ENCODE measurements at regions not wholly inside any gene's neighbourhood (a gene's known extent, or its start where the extent isn't known, plus 50 kb on each side); places are given as distances from the start of the nearest gene placed in this dataset.

DNA sequence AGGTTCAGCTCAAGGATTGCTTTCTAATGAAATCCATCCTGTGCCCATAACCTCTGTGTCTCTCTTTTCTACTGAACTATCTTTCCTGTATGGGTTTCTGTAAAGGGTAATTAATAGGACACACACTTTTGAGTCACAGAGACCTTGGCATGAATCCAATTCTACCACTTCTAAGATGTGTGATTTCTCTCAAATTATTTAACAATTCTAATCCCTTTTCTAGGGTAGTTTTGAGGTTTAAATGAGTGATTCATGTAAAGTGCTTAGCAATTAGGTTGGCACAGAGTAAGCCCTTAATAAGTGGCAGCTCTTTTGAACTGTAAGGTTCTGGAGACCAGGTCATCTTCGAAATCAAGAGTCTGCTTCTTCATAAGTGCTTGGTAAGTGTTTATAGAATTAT is 202.7 kb downstream of the RASSF9 start:
- DNase-seq (ENCODE audit: low read depth), result no peak
- H3K4me3 ChIP-seq (ENCODE audit: low read depth, low read length), result no peak overlapping the region
- TF ChIP-seq, protein P1, sequence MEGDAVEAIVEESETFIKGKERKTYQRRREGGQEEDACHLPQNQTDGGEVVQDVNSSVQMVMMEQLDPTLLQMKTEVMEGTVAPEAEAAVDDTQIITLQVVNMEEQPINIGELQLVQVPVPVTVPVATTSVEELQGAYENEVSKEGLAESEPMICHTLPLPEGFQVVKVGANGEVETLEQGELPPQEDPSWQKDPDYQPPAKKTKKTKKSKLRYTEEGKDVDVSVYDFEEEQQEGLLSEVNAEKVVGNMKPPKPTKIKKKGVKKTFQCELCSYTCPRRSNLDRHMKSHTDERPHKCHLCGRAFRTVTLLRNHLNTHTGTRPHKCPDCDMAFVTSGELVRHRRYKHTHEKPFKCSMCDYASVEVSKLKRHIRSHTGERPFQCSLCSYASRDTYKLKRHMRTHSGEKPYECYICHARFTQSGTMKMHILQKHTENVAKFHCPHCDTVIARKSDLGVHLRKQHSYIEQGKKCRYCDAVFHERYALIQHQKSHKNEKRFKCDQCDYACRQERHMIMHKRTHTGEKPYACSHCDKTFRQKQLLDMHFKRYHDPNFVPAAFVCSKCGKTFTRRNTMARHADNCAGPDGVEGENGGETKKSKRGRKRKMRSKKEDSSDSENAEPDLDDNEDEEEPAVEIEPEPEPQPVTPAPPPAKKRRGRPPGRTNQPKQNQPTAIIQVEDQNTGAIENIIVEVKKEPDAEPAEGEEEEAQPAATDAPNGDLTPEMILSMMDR (IDR thresholded peaks at IDR 0.05; ENCODE audit: low read depth, low read length, missing control alignments), result no peak
- in situ Hi-C loops (cut with HindIII; ENCODE audit: low sequenced_read_pairs), result no loop called here

DNA sequence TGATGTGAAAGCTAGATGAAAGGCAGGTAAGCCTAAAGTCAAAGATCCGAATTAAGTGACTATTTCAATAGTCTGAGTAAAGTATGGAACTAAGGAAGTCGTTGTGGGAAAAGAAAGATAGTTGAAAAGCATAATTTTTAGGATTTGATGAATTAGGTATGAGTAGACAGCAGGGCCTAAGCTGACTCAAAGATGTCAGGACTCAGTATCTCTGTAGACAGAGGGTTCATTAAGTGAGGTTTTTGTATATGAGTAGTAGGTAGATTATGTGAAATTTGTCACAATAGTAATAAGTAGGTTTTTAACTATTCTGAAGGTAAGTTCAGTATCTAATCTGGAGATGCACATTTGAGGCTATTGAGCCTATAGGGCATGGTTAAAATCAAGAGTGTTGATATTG is 196.4 kb downstream of the RASSF9 start:
- in situ Hi-C loops (cut with HindIII; ENCODE audit: low sequenced_read_pairs), result no loop called here
- TF ChIP-seq, protein P1 (IDR thresholded peaks at IDR 0.05; ENCODE audit: low read depth, low read length, missing control alignments), result no peak
- no peak for DNase-seq (ENCODE audit: low read depth)
- H3K4me3 ChIP-seq (ENCODE audit: low read depth, low read length), result no peak overlapping the region

DNA sequence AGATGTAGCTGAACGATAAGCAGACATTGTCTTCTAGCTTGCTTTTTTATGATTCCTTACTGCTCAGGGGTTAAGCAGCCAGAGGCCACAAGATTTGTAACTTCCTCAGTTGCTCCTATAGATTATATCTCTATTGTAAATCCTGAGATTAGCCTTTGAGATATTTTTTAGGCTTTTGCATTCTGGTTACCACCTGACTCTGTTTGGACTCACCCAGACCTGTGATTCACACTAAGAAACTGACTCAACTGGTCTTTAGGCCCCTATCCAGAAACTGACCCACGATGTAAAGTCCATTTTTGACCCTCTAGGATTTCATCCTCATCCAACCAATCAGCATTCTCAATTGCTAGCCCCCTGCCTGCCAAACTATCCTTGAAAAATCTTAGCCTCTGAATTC is 194.4 kb downstream of the RASSF9 start:
- in situ Hi-C loops (cut with HindIII; ENCODE audit: low sequenced_read_pairs), result no loop called here
- DNase-seq (ENCODE audit: low read depth), result no peak
- TF ChIP-seq, protein P1 (IDR thresholded peaks at IDR 0.05; ENCODE audit: low read depth, low read length, missing control alignments), result no peak
- H3K4me3 ChIP-seq (ENCODE audit: low read depth, low read length), result no peak overlapping the region

DNA sequence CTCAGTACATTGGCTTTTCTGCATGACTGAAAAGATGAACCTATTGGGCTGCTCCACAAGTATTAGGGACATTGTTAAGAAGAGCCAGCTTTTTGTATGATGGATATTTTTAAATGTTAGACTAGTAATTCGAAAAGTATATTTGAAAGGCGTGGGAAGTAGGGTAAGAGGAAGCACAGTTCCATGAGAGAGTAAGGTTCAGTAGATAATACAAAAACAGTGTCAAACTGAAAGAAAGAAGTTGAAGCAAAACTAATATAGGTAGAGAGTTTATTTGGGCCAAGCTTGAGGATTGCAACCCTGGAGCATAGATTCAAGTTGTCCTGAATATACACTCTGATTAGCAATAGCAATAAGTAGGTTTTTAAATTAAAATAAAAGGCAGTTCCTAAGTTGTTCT is 193.9 kb downstream of the RASSF9 start:
- in situ Hi-C loops (cut with HindIII; ENCODE audit: low sequenced_read_pairs), result no loop called here
- H3K4me3 ChIP-seq (ENCODE audit: low read depth, low read length), result no peak overlapping the region
- TF ChIP-seq, protein P1 (IDR thresholded peaks at IDR 0.05; ENCODE audit: low read depth, low read length, missing control alignments), result no peak
- no peak for DNase-seq (ENCODE audit: low read depth)

DNA sequence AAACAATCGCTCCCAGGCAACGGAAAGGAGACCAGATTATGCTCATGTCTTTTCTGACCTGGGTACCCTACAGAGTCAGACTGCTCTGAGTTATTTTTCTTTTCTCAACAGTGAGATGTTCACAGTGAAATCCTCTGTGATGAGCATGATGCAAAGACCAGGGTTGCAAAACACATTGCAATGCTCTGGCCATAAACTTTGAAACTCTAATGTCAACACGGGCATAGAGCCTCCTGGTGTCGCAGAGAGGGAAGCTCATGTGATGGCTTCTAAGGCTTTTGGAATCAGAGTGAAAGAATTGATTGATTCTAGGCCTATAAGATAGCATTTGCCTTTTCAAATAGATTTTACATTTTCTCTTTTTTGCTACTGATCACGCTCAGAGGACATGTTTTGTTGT is 193.4 kb downstream of the RASSF9 start:
- no peak overlapping the region for H3K4me3 ChIP-seq (ENCODE audit: low read depth, low read length)
- TF ChIP-seq, protein P1 (IDR thresholded peaks at IDR 0.05; ENCODE audit: low read depth, low read length, missing control alignments), result no peak
- in situ Hi-C loops (cut with HindIII; ENCODE audit: low sequenced_read_pairs), result no loop called here
- DNase-seq (ENCODE audit: low read depth), result no peak

DNA sequence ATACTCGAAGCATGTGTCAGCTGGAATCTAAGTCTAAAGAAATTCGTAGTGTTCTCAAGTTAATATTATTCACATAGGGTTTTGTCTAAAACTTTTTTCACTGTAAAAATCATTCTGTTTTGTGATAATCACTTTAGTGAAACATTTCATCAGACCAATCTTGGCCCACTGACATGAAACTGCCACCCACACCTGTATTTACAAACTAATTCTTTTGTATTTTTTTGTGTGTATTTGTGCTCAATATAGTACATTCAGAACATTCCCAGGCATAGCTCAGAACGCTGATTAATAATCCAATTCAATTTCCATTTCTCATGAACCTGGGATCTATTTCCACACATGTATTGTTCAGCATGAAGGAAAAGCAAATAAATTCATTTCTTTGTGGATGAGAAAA is 191.7 kb downstream of the RASSF9 start:
- H3K4me3 ChIP-seq (ENCODE audit: low read depth, low read length), result no peak overlapping the region
- DNase-seq (ENCODE audit: low read depth), result no peak
- TF ChIP-seq, protein P1 (IDR thresholded peaks at IDR 0.05; ENCODE audit: low read depth, low read length, missing control alignments), result no peak
- in situ Hi-C loops (cut with HindIII; ENCODE audit: low sequenced_read_pairs), result no loop called here
